K562 (cell line): ENCODE measurements at regions not wholly inside any gene's neighbourhood (a gene's known extent, or its start where the extent isn't known, plus 50 kb on each side); places are given as distances from the start of the nearest gene placed in this dataset.

ENCODE experiments used
- CCNT2 ChIP-seq: IDR thresholded peaks from 2 replicates; pipeline ENCODE4 v1.6.1; 2011; ENCODE audit warnings: borderline replicate concordance, low read depth, mild to moderate bottlenecking, moderate library complexity, mixed read lengths, low read length; ENCODE audit not compliant: insufficient read length; ENCODE audit errors: extremely low read depth
- CXXC5 ChIP-seq: fragments of 250-450 bp; sonication (Bioruptor Pico); IDR thresholded peaks from 2 replicates; pipeline ENCODE4 v1.8.0; 2022; ENCODE audit warnings: inconsistent platforms, mild to moderate bottlenecking, moderate library complexity
- HDAC1 ChIP-seq, 2 experiments: fragments of 450-650 bp; IDR thresholded peaks; 2 replicates each; pipeline ENCODE4 v1.6.1; 2016 to 2017; ENCODE audit warnings: inconsistent platforms in 1 of 2, mild to moderate bottlenecking in 1 of 2, moderate library complexity in 1 of 2
- HDAC2 ChIP-seq: fragments of 450-650 bp; IDR thresholded peaks from 2 replicates; pipeline ENCODE4 v1.6.1; 2016; ENCODE audit warnings: mild to moderate bottlenecking
- PHF21A ChIP-seq: fragments of 450-650 bp; IDR thresholded peaks from 2 replicates; pipeline ENCODE4 v1.6.1; 2017; ENCODE audit warnings: low read depth, borderline replicate concordance
- TF ChIP-seq, protein P1 (sequence below): IDR thresholded peaks from 2 replicates; pipeline ENCODE4 v1.6.1; 2012; ENCODE audit warnings: low read depth, low read length, improper control_type of control experiment, borderline replicate concordance
- TF ChIP-seq, protein P2 (sequence below): fragments of 450-650 bp; conservative IDR thresholded peaks from 2 replicates; pipeline ENCODE4 v1.6.1; 2016; ENCODE audit warnings: missing genetic modification characterization, low read depth, mild to moderate bottlenecking, control low read depth, missing compliant biosample characterization
- TF ChIP-seq, protein P3 (sequence below): fragments of 250-450 bp; sonication (Bioruptor Pico); IDR thresholded peaks from 2 replicates; pipeline ENCODE4 v1.5.0; 2021; ENCODE audit warnings: mild to moderate bottlenecking, borderline replicate concordance

DNA sequence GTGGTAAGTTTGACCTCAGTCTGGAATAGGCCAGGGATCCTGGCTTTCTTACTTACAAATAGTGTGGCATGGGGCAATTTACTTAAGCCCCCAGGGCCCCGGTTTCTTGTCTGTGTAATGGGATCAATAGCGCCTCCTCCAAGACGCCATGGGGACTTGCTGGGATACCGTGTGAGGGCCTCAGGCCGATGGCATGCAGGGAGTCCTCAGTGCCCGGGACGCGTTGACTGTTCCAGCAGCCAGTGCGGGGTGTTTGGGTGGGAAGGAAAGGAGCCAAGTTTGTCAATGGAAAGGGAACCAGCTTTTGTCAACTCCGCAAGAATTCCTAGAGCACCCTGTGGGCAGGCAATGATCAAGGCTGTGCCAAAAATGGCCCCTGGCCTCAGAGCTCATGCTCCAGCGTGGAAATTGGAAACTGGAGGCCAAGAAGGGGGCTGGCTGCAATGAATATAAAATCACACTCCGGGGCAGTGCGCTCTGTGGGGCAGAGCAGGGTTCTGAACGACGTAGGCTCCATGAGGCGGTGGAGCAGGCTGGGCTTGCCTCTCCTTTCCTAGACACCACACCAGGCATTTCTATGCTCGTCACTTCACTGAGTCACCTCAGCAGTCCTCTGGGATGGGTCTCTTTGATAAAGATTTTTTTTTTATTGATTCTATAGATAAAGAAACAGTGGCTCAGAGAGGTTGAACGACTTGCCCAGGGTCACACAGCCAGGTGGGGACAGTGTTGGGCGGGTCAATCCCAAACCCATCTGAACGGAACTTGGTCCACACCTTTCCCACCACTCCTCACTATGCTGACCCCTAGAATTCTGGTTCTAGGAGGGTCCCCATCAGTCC is 56.7 kb upstream of the ASAP2 start (continued):
- TF ChIP-seq, protein P1, sequence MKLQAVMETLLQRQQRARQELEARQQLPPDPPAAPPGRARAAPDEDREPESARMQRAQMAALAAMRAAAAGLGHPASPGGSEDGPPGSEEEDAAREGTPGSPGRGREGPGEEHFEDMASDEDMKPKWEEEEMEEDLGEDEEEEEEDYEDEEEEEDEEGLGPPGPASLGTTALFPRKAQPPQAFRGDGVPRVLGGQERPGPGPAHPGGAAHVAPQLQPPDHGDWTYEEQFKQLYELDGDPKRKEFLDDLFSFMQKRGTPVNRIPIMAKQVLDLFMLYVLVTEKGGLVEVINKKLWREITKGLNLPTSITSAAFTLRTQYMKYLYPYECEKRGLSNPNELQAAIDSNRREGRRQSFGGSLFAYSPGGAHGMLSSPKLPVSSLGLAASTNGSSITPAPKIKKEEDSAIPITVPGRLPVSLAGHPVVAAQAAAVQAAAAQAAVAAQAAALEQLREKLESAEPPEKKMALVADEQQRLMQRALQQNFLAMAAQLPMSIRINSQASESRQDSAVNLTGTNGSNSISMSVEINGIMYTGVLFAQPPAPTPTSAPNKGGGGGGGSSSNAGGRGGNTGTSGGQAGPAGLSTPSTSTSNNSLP: no peak
- TF ChIP-seq PHF21A (no peak), CXXC5 (no peak), CCNT2 (no peak), HDAC2 (peak; percentile 24; the same call in 1 of the 2 replicates), HDAC1 (IDR thresholded peaks at IDR 0.05) (no peak)
- TF ChIP-seq, protein P2, sequence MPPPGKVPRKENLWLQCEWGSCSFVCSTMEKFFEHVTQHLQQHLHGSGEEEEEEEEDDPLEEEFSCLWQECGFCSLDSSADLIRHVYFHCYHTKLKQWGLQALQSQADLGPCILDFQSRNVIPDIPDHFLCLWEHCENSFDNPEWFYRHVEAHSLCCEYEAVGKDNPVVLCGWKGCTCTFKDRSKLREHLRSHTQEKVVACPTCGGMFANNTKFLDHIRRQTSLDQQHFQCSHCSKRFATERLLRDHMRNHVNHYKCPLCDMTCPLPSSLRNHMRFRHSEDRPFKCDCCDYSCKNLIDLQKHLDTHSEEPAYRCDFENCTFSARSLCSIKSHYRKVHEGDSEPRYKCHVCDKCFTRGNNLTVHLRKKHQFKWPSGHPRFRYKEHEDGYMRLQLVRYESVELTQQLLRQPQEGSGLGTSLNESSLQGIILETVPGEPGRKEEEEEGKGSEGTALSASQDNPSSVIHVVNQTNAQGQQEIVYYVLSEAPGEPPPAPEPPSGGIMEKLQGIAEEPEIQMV (tag): no peak
- TF ChIP-seq, protein P3, sequence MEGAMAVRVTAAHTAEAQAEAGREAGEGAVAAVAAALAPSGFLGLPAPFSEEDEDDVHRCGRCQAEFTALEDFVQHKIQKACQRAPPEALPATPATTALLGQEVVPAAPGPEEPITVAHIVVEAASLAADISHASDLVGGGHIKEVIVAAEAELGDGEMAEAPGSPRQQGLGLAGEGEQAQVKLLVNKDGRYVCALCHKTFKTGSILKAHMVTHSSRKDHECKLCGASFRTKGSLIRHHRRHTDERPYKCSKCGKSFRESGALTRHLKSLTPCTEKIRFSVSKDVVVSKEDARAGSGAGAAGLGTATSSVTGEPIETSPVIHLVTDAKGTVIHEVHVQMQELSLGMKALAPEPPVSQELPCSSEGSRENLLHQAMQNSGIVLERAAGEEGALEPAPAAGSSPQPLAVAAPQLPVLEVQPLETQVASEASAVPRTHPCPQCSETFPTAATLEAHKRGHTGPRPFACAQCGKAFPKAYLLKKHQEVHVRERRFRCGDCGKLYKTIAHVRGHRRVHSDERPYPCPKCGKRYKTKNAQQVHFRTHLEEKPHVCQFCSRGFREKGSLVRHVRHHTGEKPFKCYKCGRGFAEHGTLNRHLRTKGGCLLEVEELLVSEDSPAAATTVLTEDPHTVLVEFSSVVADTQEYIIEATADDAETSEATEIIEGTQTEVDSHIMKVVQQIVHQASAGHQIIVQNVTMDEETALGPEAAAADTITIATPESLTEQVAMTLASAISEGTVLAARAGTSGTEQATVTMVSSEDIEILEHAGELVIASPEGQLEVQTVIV: no peak
